PC-9 (cell line): ENCODE measurements at regions not wholly inside any gene's neighbourhood (a gene's known extent, or its start where the extent isn't known, plus 50 kb on each side); places are given as distances from the start of the nearest gene placed in this dataset.
A peak's percentile ranks its signal among the peaks of the same experiment; 100 is the strongest.

Experiments
- BruUV-seq: library from RNA; stranded (reverse); fragments of 400-500 nt; replicated peaks from 2 replicates; lab custom pipeline; 2021; lab: Mats Ljungman, UMichigan
- CTCF ChIA-PET: fragments of 300-600 bp; sonication (Branson Sonifier 250); formaldehyde crosslinking; loops from one replicate; lab custom pipeline; 2022; ENCODE audit warnings: antibody characterized with exemption; lab: Charles Lee
- POLR2A ChIA-PET: fragments of 300-600 bp; sonication (Branson Sonifier 250); formaldehyde crosslinking; loops from one replicate; lab custom pipeline; 2022; ENCODE audit warnings: antibody characterized with exemption; ENCODE audit not compliant: unreplicated experiment; lab: Charles Lee
- DNase-seq, 2 experiments: peaks; one replicate each; pipeline versions ENCODE4 v3.0.0 to v3.0.0-alpha.2; 2015 to 2022; ENCODE audit warnings: mixed read lengths in 1 of 2
- H2AFZ ChIP-seq: fragments of 200-600 bp; sonication (generic); 2 replicates; pipeline ENCODE4 v1.8.1; 2017; ENCODE audit warnings: antibody characterized with exemption
- H3F3A ChIP-seq: fragments of 200-600 bp; sonication (generic); 2 replicates; pipeline ENCODE4 v1.8.1; 2017; ENCODE audit warnings: antibody characterized with exemption, mild to moderate bottlenecking, low read depth; ENCODE audit not compliant: insufficient read depth
- H3K27ac ChIP-seq: fragments of 200-600 bp; sonication (generic); 2 replicates; pipeline ENCODE4 v1.6.1; 2016; ENCODE audit warnings: mixed run types
- H3K27me3 ChIP-seq: fragments of 200-600 bp; sonication (generic); 2 replicates; pipeline ENCODE4 v1.6.1; 2016; ENCODE audit warnings: low read depth, mixed run types; ENCODE audit not compliant: insufficient read depth
- H3K36me3 ChIP-seq: fragments of 200-600 bp; sonication (generic); 2 replicates; pipeline ENCODE4 v1.6.1; 2016; ENCODE audit warnings: low read depth, mixed run types
- H3K4me1 ChIP-seq: fragments of 200-600 bp; sonication (generic); replicated peaks from 2 replicates; pipeline ENCODE4 v1.6.1; 2016; ENCODE audit warnings: mixed run types; ENCODE audit not compliant: insufficient read depth
- H3K4me2 ChIP-seq: fragments of 200-600 bp; sonication (generic); 2 replicates; pipeline ENCODE4 v1.6.1; 2017; ENCODE audit warnings: mixed run types
- H3K4me3 ChIP-seq: fragments of 200-600 bp; sonication (generic); 2 replicates; pipeline ENCODE4 v1.6.1; 2016; ENCODE audit warnings: mixed run types
- H3K79me2 ChIP-seq: fragments of 200-600 bp; sonication (generic); 2 replicates; pipeline ENCODE4 v1.6.1; 2017; ENCODE audit warnings: low read depth, mixed run types
- H3K9me2 ChIP-seq: fragments of 200-600 bp; sonication (generic); 2 replicates; pipeline ENCODE4 v1.8.1; 2017; ENCODE audit warnings: mild to moderate bottlenecking; ENCODE audit not compliant: insufficient read depth
- H3K9me3 ChIP-seq: fragments of 200-600 bp; sonication (generic); 2 replicates; pipeline ENCODE4 v1.8.1; 2016; ENCODE audit warnings: low read depth; ENCODE audit not compliant: insufficient read depth
- H4K20me1 ChIP-seq: fragments of 200-600 bp; sonication (generic); 2 replicates; pipeline ENCODE4 v1.8.1; 2017; ENCODE audit not compliant: insufficient read depth
- CTCF ChIP-seq: fragments of 200-600 bp; sonication (generic); conservative IDR thresholded peaks from 2 replicates; pipeline ENCODE4 v1.6.1; 2017; ENCODE audit warnings: mixed run types, antibody characterized with exemption, mild to moderate bottlenecking, moderate library complexity
- EZH2 ChIP-seq: fragments of 200-600 bp; sonication (generic); IDR thresholded peaks from 2 replicates; pipeline ENCODE4 v1.8.0; 2017; ENCODE audit warnings: antibody characterized with exemption, low read depth
- intact Hi-C: fragments of 100-400 bp; cut with micrococcal nuclease; formaldehyde crosslinking; loops from one replicate; pipeline ENCODE4 v1.10.0; 2022; ENCODE audit not compliant: unreplicated experiment

DNA sequence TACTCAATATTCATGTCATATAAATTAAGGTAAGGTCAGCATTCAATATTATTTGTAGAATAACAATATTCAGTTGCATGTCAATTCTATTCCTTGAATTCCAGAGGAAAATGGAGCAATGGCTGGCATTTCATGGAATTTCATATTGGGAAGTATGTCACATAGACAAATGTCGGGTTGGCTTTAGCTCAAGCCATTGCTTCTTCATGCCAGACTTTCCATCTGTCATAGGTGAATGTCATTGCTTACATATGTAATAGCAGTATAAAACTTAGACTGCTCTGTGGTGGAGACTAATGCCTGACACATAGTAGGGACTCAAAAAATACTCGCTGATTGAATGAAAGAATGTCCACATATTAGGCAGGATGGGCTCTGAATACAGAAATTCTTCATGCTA lies 509.6 kb upstream of the CHORDC1 start:
- Histone ChIP-seq H3K27ac (no peak overlapping the region), H3F3A (no peaks in the 10 kb centered on the region), H3K4me2 (no peak overlapping the region), H3K9me3 (no peaks in the 10 kb centered on the region), H2AFZ (no peak overlapping the region), H3K79me2 (no peaks in the 10 kb centered on the region), H3K36me3 (no peaks in the 10 kb centered on the region), H3K27me3 (no peaks in the 10 kb centered on the region), H3K4me3 (no peak overlapping the region), H3K9me2 (peaks cover 4% of the 10 kb centered on the region; the same call in 1 of the 2 replicates), H3K4me1 (no peaks in the 10 kb centered on the region), H4K20me1 (no peaks in the 10 kb centered on the region)
- no peak for DNase-seq
- intact Hi-C loops, result no loop called here
- ChIA-PET CTCF (no interaction called here), POLR2A (no interaction called here)
- no peak for TF ChIP-seq CTCF
- no peak for TF ChIP-seq EZH2
- BruUV-seq, result no TSS peak

DNA sequence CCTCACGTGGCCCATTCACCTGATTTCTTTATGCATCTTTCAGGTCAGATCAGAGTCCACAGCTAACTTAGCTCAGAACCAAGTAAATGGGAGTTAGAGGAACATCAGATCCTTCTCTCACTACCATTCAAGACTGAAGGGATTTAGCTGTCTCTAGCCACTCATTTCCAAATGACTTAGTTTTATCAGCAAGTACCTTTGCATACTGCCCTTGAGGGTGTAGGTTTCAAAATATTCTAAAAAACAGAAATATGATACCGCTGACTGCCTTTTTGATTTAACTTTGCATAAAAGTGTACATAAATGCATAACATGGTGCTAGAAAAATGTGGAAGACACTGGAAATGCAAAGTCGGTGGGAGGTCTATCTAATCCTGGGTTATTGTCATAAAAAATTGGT lies 500.6 kb upstream of the CHORDC1 start:
- ChIA-PET POLR2A (no interaction called here), CTCF (no interaction called here)
- H3K79me2 ChIP-seq, result no peaks in the 10 kb centered on the region
- peak overlapping the region; percentile 52 for H2AFZ ChIP-seq
- H3F3A ChIP-seq, result no peaks in the 10 kb centered on the region
- peak in 1 of 2 experiments; percentile 32 for DNase-seq
- H3K4me1 ChIP-seq, result no peaks in the 10 kb centered on the region
- H3K36me3 ChIP-seq, result no peaks in the 10 kb centered on the region
- no peak overlapping the region for H3K27ac ChIP-seq
- no peaks in the 10 kb centered on the region for H3K27me3 ChIP-seq
- no peak overlapping the region for H3K4me2 ChIP-seq
- H3K4me3 ChIP-seq, result no peak overlapping the region
- TF ChIP-seq CTCF, result no peak
- TF ChIP-seq EZH2, result no peak
- intact Hi-C loops, result no loop called here
- no peaks in the 10 kb centered on the region for H4K20me1 ChIP-seq
- BruUV-seq, result no TSS peak
- no peaks in the 10 kb centered on the region for H3K9me2 ChIP-seq
- no peaks in the 10 kb centered on the region for H3K9me3 ChIP-seq

DNA sequence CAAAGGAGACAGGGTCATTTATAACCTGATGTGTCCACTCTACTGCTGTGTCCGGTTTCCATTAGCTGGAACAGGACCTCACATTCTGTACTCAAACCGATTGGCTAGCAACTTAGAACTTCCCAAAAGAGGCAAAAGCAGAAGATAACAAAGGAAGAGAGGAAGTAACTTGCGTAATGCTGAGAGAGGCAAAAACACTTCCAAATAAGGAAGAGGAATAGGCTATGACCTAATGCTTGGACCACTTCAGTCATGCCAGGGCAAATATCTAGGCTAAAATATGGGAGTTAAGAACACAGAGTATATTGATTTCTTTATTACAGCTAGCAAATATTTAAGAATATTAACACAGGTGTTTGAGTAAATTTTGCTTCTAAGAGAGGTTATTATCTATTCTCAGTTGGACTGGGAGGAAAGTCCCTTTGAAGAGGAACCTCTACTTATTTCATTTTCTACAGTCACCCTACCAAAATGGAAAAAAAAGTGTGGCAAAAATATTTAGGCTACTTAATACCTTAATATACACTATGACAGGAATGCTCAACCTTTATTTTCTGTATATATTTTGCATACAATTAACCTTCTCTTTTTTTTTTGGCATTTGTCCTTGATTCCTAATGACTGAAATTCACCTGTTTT lies 499.8 kb upstream of the CHORDC1 start:
- BruUV-seq, result no TSS peak

More for the DNA sequence above, 499.8 kb upstream of the CHORDC1 start:
- CTCF ChIA-PET, result no interaction called here
- H3K4me3 ChIP-seq, result no peak overlapping the region
- H3K9me3 ChIP-seq, result no peaks in the 10 kb centered on the region
- H3K36me3 ChIP-seq, result no peaks in the 10 kb centered on the region
- H2AFZ ChIP-seq, result no peak overlapping the region
- DNase-seq, result no peak
- H3K4me1 ChIP-seq, result no peaks in the 10 kb centered on the region
- H3K79me2 ChIP-seq, result no peaks in the 10 kb centered on the region
- H3K27me3 ChIP-seq, result no peaks in the 10 kb centered on the region
- H3K9me2 ChIP-seq, result no peaks in the 10 kb centered on the region
- no peak overlapping the region for H3K4me2 ChIP-seq
- intact Hi-C loops, result no loop called here
- H4K20me1 ChIP-seq, result no peaks in the 10 kb centered on the region
- POLR2A ChIA-PET, result no interaction called here
- no peaks in the 10 kb centered on the region for H3F3A ChIP-seq
- TF ChIP-seq CTCF (no peak), EZH2 (no peak)
- H3K27ac ChIP-seq, result no peak overlapping the region
